Hepatocyte (in vitro differentiated cells): ENCODE measurements at regions not wholly inside any gene's neighbourhood (a gene's known extent, or its start where the extent isn't known, plus 50 kb on each side); places are given as distances from the start of the nearest gene placed in this dataset.

Experiments
- DNase-seq: peaks from one replicate; pipeline ENCODE4 v3.0.0-alpha.2; 2016; ENCODE audit warnings: low spot score
- H2AFZ ChIP-seq: fragments of 200-600 bp; sonication (generic); 2 replicates; pipeline ENCODE4 v1.6.0; 2016; ENCODE audit warnings: antibody characterized with exemption, mild to moderate bottlenecking
- H3K27ac ChIP-seq: fragments of 200-600 bp; sonication (generic); 2 replicates; pipeline ENCODE4 v1.5.1; 2016; ENCODE audit warnings: mild to moderate bottlenecking
- H3K27me3 ChIP-seq: fragments of 200-600 bp; sonication (generic); 2 replicates; pipeline ENCODE4 v1.6.1; 2016
- H3K36me3 ChIP-seq: fragments of 200-600 bp; sonication (generic); replicated peaks from 2 replicates; pipeline ENCODE4 v1.5.1; 2016; ENCODE audit warnings: low read depth; ENCODE audit not compliant: insufficient read depth
- H3K4me1 ChIP-seq: fragments of 200-600 bp; sonication (generic); 2 replicates; pipeline ENCODE4 v1.5.1; 2016; ENCODE audit warnings: mild to moderate bottlenecking, moderate library complexity; ENCODE audit not compliant: insufficient read depth
- H3K4me2 ChIP-seq: fragments of 200-600 bp; sonication (generic); 2 replicates; pipeline ENCODE4 v1.6.0; 2016
- H3K4me3 ChIP-seq: fragments of 200-600 bp; sonication (generic); 2 replicates; pipeline ENCODE4 v1.5.1; 2016; ENCODE audit warnings: mild to moderate bottlenecking
- H3K79me2 ChIP-seq: fragments of 200-600 bp; sonication (generic); 2 replicates; pipeline ENCODE4 v1.6.0; 2017; ENCODE audit warnings: mild to moderate bottlenecking
- H3K9me2 ChIP-seq: fragments of 200-600 bp; sonication (generic); replicated peaks from 2 replicates; pipeline ENCODE4 v1.6.0; 2017; ENCODE audit warnings: mild to moderate bottlenecking; ENCODE audit not compliant: insufficient read depth
- H3K9me3 ChIP-seq: fragments of 200-600 bp; sonication (generic); 2 replicates; pipeline ENCODE4 v1.5.1; 2016; ENCODE audit warnings: low read depth, mild to moderate bottlenecking
- H4K20me1 ChIP-seq: fragments of 200-600 bp; sonication (generic); 2 replicates; pipeline ENCODE4 v1.6.0; 2016; ENCODE audit warnings: mild to moderate bottlenecking; ENCODE audit not compliant: insufficient read depth, poor library complexity, severe bottlenecking
- CTCF ChIP-seq: fragments of 200-600 bp; sonication (generic); IDR thresholded peaks from 2 replicates; pipeline ENCODE4 v1.5.1; 2016; ENCODE audit warnings: antibody characterized with exemption, mild to moderate bottlenecking; ENCODE audit not compliant: poor library complexity
- EZH2 ChIP-seq: fragments of 200-600 bp; sonication (generic); IDR thresholded peaks from 2 replicates; pipeline ENCODE4 v1.6.1; 2016; ENCODE audit warnings: antibody characterized with exemption, mild to moderate bottlenecking, borderline replicate concordance
- EZH2phosphoT487 ChIP-seq: fragments of 200-600 bp; sonication (generic); IDR thresholded peaks from one replicate; pipeline ENCODE4 v1.6.1; 2018; ENCODE audit warnings: antibody characterized with exemption, mild to moderate bottlenecking, low read depth, moderate library complexity; ENCODE audit not compliant: unreplicated experiment, severe bottlenecking
- WGBS: methylation state at CpG from one replicate; pipeline ENCODE4 v1.1.6; 2016; ENCODE audit warnings: low lambda C conversion rate; ENCODE audit errors: missing lambda C conversion rate; 5-methylcytosine and 5-hydroxymethylcytosine counted together

DNA sequence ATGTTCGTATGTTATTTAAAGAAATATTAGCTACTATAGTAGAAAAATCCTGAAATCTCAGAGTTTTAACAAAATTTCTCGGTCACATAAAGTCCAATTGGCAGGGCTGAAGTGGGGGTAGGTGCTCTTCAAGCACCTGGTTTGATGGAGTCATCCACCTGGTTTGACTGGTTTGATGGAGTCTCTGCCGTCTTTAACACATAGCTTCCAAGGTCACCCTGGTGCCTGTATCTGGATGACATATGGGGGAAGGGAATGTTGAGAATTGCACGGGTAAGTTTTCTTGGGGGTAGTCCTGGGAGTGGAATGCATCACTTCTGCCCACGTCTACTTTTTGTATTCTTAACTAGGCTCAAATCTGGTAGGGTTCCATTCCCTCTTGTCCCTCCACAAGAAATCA is 351.2 kb downstream of the SH3GL2 start:
- Histone ChIP-seq H3K27me3 (no peaks in the 10 kb centered on the region), H3K9me2 (no peaks in the 10 kb centered on the region), H3K4me2 (no peak overlapping the region), H3K27ac (no peak overlapping the region), H2AFZ (no peak overlapping the region), H3K9me3 (no peaks in the 10 kb centered on the region), H4K20me1 (no peaks in the 10 kb centered on the region), H3K4me1 (no peaks in the 10 kb centered on the region), H3K79me2 (no peaks in the 10 kb centered on the region), H3K4me3 (no peak overlapping the region), H3K36me3 (no peaks in the 10 kb centered on the region)
- no peak for DNase-seq
- 57% methylated on average over 5 of the region's 5 CpGs for WGBS
- TF ChIP-seq EZH2phosphoT487 (no peak), CTCF (no peak), EZH2 (no peak)

GRCh38 chr9:17936365-17936764 is 357.5 kb downstream of the SH3GL2 start:
- Histone ChIP-seq H3K9me3 (no peaks in the 10 kb centered on the region), H3K27me3 (no peaks in the 10 kb centered on the region), H3K4me2 (no peak overlapping the region), H3K27ac (peak overlapping the region; percentile 40), H3K79me2 (no peaks in the 10 kb centered on the region), H3K9me2 (no peaks in the 10 kb centered on the region), H3K4me3 (no peak overlapping the region), H3K36me3 (no peaks in the 10 kb centered on the region), H4K20me1 (no peaks in the 10 kb centered on the region), H3K4me1 (peaks cover 2% of the 10 kb centered on the region), H2AFZ (no peak overlapping the region)
- TF ChIP-seq EZH2phosphoT487 (no peak), EZH2 (no peak), CTCF (no peak)
- DNase-seq: peak; percentile 33
- 75% methylated on average over 7 of the region's 7 CpGs for WGBS

GRCh38 chr9:17938035-17938655 is 359.3 kb downstream of the SH3GL2 start:
- Histone ChIP-seq H3K27me3 (no peaks in the 10 kb centered on the region), H3K4me3 (no peak overlapping the region), H2AFZ (no peak overlapping the region), H3K9me2 (no peaks in the 10 kb centered on the region), H3K27ac (no peak overlapping the region), H3K4me2 (no peak overlapping the region), H4K20me1 (no peaks in the 10 kb centered on the region), H3K79me2 (no peaks in the 10 kb centered on the region), H3K36me3 (no peaks in the 10 kb centered on the region), H3K9me3 (no peaks in the 10 kb centered on the region), H3K4me1 (peaks cover 2% of the 10 kb centered on the region)
- TF ChIP-seq EZH2phosphoT487 (no peak), CTCF (no peak)
- WGBS: 70% methylated on average over 8 of the region's 8 CpGs
- no peak for DNase-seq

GRCh38 chr9:17942498-17942897 is 363.6 kb downstream of the SH3GL2 start:
- Histone ChIP-seq H4K20me1 (no peaks in the 10 kb centered on the region), H3K9me2 (no peaks in the 10 kb centered on the region), H3K36me3 (no peaks in the 10 kb centered on the region), H3K27me3 (no peaks in the 10 kb centered on the region), H2AFZ (no peak overlapping the region), H3K4me3 (no peak overlapping the region), H3K9me3 (no peaks in the 10 kb centered on the region), H3K4me2 (no peak overlapping the region), H3K79me2 (no peaks in the 10 kb centered on the region), H3K27ac (no peak overlapping the region), H3K4me1 (no peaks in the 10 kb centered on the region)
- 83% methylated on average over 1 of the region's 1 CpG for WGBS
- no peak for TF ChIP-seq EZH2phosphoT487
- TF ChIP-seq EZH2: no peak
- no peak for TF ChIP-seq CTCF
- no peak for DNase-seq
